HG03175 (cell line): ENCODE measurements at regions not wholly inside any gene's neighbourhood (a gene's known extent, or its start where the extent isn't known, plus 50 kb on each side); places are given as distances from the start of the nearest gene placed in this dataset.

ENCODE experiments used
- ATAC-seq: cut with Tn5 transposase; IDR thresholded peaks from one replicate; pipeline ENCODE4 v1.9.1; 2021; ENCODE audit warnings: mild to moderate bottlenecking, moderate library complexity; ENCODE audit not compliant: unreplicated experiment

- no peak for ATAC-seq
These were observed 228.8 kb upstream of the TYRP1 start for GRCh38 chr9:12464400-12464799.

GRCh38 chr9:12464910-12465512, 228.2 kb upstream of the TYRP1 start:
- no peak for ATAC-seq

GRCh38 chr9:12469084-12469483, 224.1 kb upstream of the TYRP1 start:
- ATAC-seq, result no peak

GRCh38 chr9:12494411-12494810, 198.8 kb upstream of the TYRP1 start:
- ATAC-seq, result no peak

- ATAC-seq, result no peak
These were observed 195.4 kb upstream of the TYRP1 start for GRCh38 chr9:12497790-12498189.

GRCh38 chr9:12502520-12502919, 190.7 kb upstream of the TYRP1 start:
- no peak for ATAC-seq

- no peak for ATAC-seq
These were observed 189.5 kb upstream of the TYRP1 start for GRCh38 chr9:12503606-12504122.

- ATAC-seq, result no peak
These were observed 182.6 kb upstream of the TYRP1 start for GRCh38 chr9:12510551-12510950.

- no peak for ATAC-seq
These were observed 181.5 kb upstream of the TYRP1 start for GRCh38 chr9:12511726-12512125.

- no peak for ATAC-seq
These were observed 177.2 kb upstream of the TYRP1 start for GRCh38 chr9:12516031-12516430.

GRCh38 chr9:12516573-12516972, 176.6 kb upstream of the TYRP1 start:
- no peak for ATAC-seq

- ATAC-seq, result no peak
These were observed 154.2 kb upstream of the TYRP1 start for GRCh38 chr9:12538842-12539579.

GRCh38 chr9:12539580-12539975, 153.6 kb upstream of the TYRP1 start:
- ATAC-seq, result no peak

GRCh38 chr9:12544700-12545099, 148.5 kb upstream of the TYRP1 start:
- no peak for ATAC-seq

GRCh38 chr9:12554636-12555035, 138.5 kb upstream of the TYRP1 start:
- no peak for ATAC-seq

GRCh38 chr9:12566404-12567090, 126.6 kb upstream of the TYRP1 start:
- no peak for ATAC-seq

- ATAC-seq, result no peak
These were observed 108.3 kb upstream of the TYRP1 start for GRCh38 chr9:12584656-12585522.

GRCh38 chr9:12595400-12595799, 97.8 kb upstream of the TYRP1 start:
- ATAC-seq, result no peak

GRCh38 chr9:12604164-12604821, 88.9 kb upstream of the TYRP1 start:
- ATAC-seq, result no peak

- no peak for ATAC-seq
These were observed 80.9 kb upstream of the TYRP1 start for GRCh38 chr9:12612211-12612770.
